K562 (cell line): ENCODE measurements at regions not wholly inside any gene's neighbourhood (a gene's known extent, or its start where the extent isn't known, plus 50 kb on each side); places are given as distances from the start of the nearest gene placed in this dataset.

Source experiments
- ATAC-seq: fragments of 200-7000 bp; cut with Tn5 transposase; 3 replicates; pipeline ENCODE4 v1.9.1; 2020; ENCODE audit warnings: moderate library complexity
- BruUV-seq: library from RNA; stranded (reverse); fragments of 400-500 nt; replicated peaks from 2 replicates; lab custom pipeline; 2021; lab: Mats Ljungman, UMichigan
- CTCF ChIA-PET: fragments of 300-600 bp; formaldehyde crosslinking; extraction: SDS; loops from one replicate; lab custom pipeline; 2021; ENCODE audit warnings: low intra/inter-chr PET ratio; lab: Yijun Ruan, JAX
- POLR2A ChIA-PET: fragments of 300-600, 350-650 bp; sonication (Branson Sonifier 250); formaldehyde crosslinking; extraction: SDS; loops from one replicate; lab custom pipeline; 2021; ENCODE audit warnings: antibody characterized with exemption, inconsistent platforms; lab: Yijun Ruan, JAX
- DNase-seq, 4 experiments: peaks; one replicate each; pipeline versions ENCODE4 v3.0.0 to v3.0.0-alpha.2; 2011 to 2018; ENCODE audit warnings: low spot score in 3 of 4, mixed read lengths in 3 of 4; ENCODE audit errors: extremely low read depth in 1 of 4
- FAIRE-seq: peaks from 2 replicates; lab custom pipeline; 2011; peaks lifted over from hg19 to GRCh38; lab: Jason Lieb, UNC
- H2AFZ ChIP-seq: 2 replicates; pipeline ENCODE4 v1.6.0; 2011; ENCODE audit warnings: low read depth, low read length, control low read depth, inconsistent platforms
- H3K27ac ChIP-seq: fragments of 200-600 bp; 3 replicates; pipeline ENCODE4 v1.8.0; 2011; ENCODE audit warnings: low read depth, mild to moderate bottlenecking, control low read depth, inconsistent platforms, low read length, moderate library complexity, mixed read lengths; ENCODE audit errors: extremely low read depth
- H3K27me3 ChIP-seq, 2 experiments: fragments of 300-600 bp in 1 of 2; 2 replicates in 1 of 2; 3 replicates in 1 of 2; pipeline versions ENCODE4 v1.6.0 to v1.8.0; 2011; ENCODE audit warnings: inconsistent platforms in 2 of 2, low read length in 2 of 2, mild to moderate bottlenecking in 1 of 2, mixed read lengths in 1 of 2, moderate library complexity in 1 of 2; ENCODE audit not compliant: control insufficient read depth in 2 of 2, insufficient read depth in 2 of 2
- H3K36me3 ChIP-seq: fragments of 300-600 bp; 3 replicates; pipeline ENCODE4 v1.8.0; 2011; ENCODE audit warnings: mild to moderate bottlenecking, low read length, inconsistent platforms; ENCODE audit not compliant: control insufficient read depth, insufficient read depth
- H3K4me1 ChIP-seq, 2 experiments: fragments of 200-600 bp in 1 of 2; replicated peaks in 1 of 2; 2 replicates in 1 of 2; 3 replicates in 1 of 2; pipeline versions ENCODE4 v1.5.1 to v1.8.0; 2011; ENCODE audit warnings: inconsistent platforms in 2 of 2, low read length in 2 of 2, mild to moderate bottlenecking in 1 of 2, mixed read lengths in 1 of 2, moderate library complexity in 1 of 2; ENCODE audit not compliant: control insufficient read depth in 2 of 2, insufficient read depth in 2 of 2
- H3K4me2 ChIP-seq: 2 replicates; pipeline ENCODE4 v1.6.1; 2011; ENCODE audit warnings: low read length, control low read depth, inconsistent platforms, mixed read lengths; ENCODE audit not compliant: insufficient read depth
- H3K4me3 ChIP-seq: fragments of 200-600 bp; sonication (generic), shearing (Covaris generic); 2 replicates; pipeline ENCODE4 v1.5.1; 2016; ENCODE audit warnings: control low read depth, inconsistent platforms
- H3K79me2 ChIP-seq: fragments of 200-600 bp; 3 replicates; pipeline ENCODE4 v1.8.0; 2011; ENCODE audit warnings: low read length, inconsistent platforms; ENCODE audit not compliant: control insufficient read depth, insufficient read depth
- H3K9ac ChIP-seq, 2 experiments: 2 replicates each; pipeline versions ENCODE4 v1.6.0 to v1.6.1; 2011; ENCODE audit warnings: low read depth in 2 of 2, low read length in 2 of 2, control low read depth in 1 of 2, inconsistent platforms in 1 of 2, mild to moderate bottlenecking in 1 of 2, mixed read lengths in 1 of 2; ENCODE audit not compliant: insufficient read depth in 1 of 2
- H3K9me1 ChIP-seq: one replicate; pipeline ENCODE4 v1.6.0; 2011; ENCODE audit warnings: inconsistent platforms, mild to moderate bottlenecking, low read length, moderate library complexity; ENCODE audit not compliant: control insufficient read depth, insufficient read depth
- H3K9me3 ChIP-seq: replicated peaks from 2 replicates; pipeline ENCODE4 v1.5.1; 2011; ENCODE audit warnings: low read depth, low read length, inconsistent platforms; ENCODE audit not compliant: control insufficient read depth, insufficient read depth
- H4K20me1 ChIP-seq: replicated peaks from 2 replicates; pipeline ENCODE4 v1.6.1; 2011; ENCODE audit warnings: low read length, inconsistent platforms, mixed read lengths; ENCODE audit not compliant: control insufficient read depth, insufficient read depth
- CEBPB ChIP-seq: fragments of 450-650 bp; IDR thresholded peaks from 2 replicates; pipeline ENCODE4 v1.6.1; 2016; ENCODE audit warnings: missing genetic modification characterization, missing compliant biosample characterization
- DPF2 ChIP-seq: fragments of 450-650 bp; IDR thresholded peaks from 2 replicates; pipeline ENCODE4 v1.6.1; 2016
- GATAD2B ChIP-seq: fragments of 450-650 bp; IDR thresholded peaks from 2 replicates; pipeline ENCODE4 v1.6.1; 2017; ENCODE audit warnings: mild to moderate bottlenecking, borderline replicate concordance
- HINFP ChIP-seq: fragments of 450-650 bp; conservative IDR thresholded peaks from 2 replicates; pipeline ENCODE4 v1.6.1; 2016; ENCODE audit warnings: missing genetic modification characterization, low read depth, mild to moderate bottlenecking, control low read depth, missing compliant biosample characterization
- MTA2 ChIP-seq: fragments of 450-650 bp; IDR thresholded peaks from 2 replicates; pipeline ENCODE4 v1.6.1; 2016; ENCODE audit warnings: low read depth
- NFYB ChIP-seq: IDR thresholded peaks from 2 replicates; pipeline ENCODE4 v1.6.1; 2011; ENCODE audit warnings: mild to moderate bottlenecking, moderate library complexity; ENCODE audit not compliant: insufficient read length; ENCODE audit errors: extremely low read depth
- RBM25 ChIP-seq: fragments of 200-400 bp; formaldehyde crosslinking; IDR thresholded peaks from 2 replicates; pipeline ENCODE4 v1.6.1; 2018; ENCODE audit warnings: low read length, low read depth, moderate library complexity; ENCODE audit not compliant: severe bottlenecking
- SAFB2 ChIP-seq: fragments of 200-400 bp; formaldehyde crosslinking; IDR thresholded peaks from 2 replicates; pipeline ENCODE4 v1.6.1; 2018; ENCODE audit warnings: borderline replicate concordance, low read length, low read depth, moderate library complexity; ENCODE audit not compliant: severe bottlenecking
- ZNF121 ChIP-seq: sonication (generic); formaldehyde crosslinking; conservative IDR thresholded peaks from 2 replicates; pipeline ENCODE4 v1.8.0; 2022; ENCODE audit warnings: missing genetic modification reagents
- ZNF277 ChIP-seq: fragments of 250-450 bp; sonication (Bioruptor Pico); IDR thresholded peaks from 2 replicates; pipeline ENCODE4 v1.8.0; 2022; ENCODE audit warnings: inconsistent platforms, mild to moderate bottlenecking, moderate library complexity, borderline replicate concordance
- ZNF507 ChIP-seq: conservative IDR thresholded peaks from 2 replicates; pipeline ENCODE4 v1.6.1; 2017; ENCODE audit warnings: missing genetic modification characterization, missing compliant biosample characterization
- in situ Hi-C: fragments of 300-500 bp; cut with MboI; formaldehyde crosslinking; loops from 4 replicates; pipeline ENCODE4 v1.15.0; 2018; ENCODE audit warnings: inconsistent platforms, mixed read lengths
- intact Hi-C: fragments of 100-400 bp; cut with micrococcal nuclease; formaldehyde crosslinking; loops from 2 replicates; pipeline ENCODE4 v1.14.2; 2022
- TF ChIP-seq, protein P1 (sequence below): fragments of 250-450 bp; sonication (Bioruptor Pico); IDR thresholded peaks from 2 replicates; pipeline ENCODE4 v1.4.0; 2020

- no peak for ATAC-seq
- H3K9me1 ChIP-seq, result no peaks in the 10 kb centered on the region
- no peaks in the 10 kb centered on the region for H3K79me2 ChIP-seq
- no peak for TF ChIP-seq DPF2
- no peak for TF ChIP-seq MTA2
- no peak for TF ChIP-seq ZNF277 (CRISPR knock-in tag)
- TF ChIP-seq ZNF507, result no peak
- TF ChIP-seq HINFP (tag), result no peak
- TF ChIP-seq ZNF121 (CRISPR knock-in tag), result no peak
- no peak for TF ChIP-seq RBM25
- no peak for TF ChIP-seq NFYB
- no peak for TF ChIP-seq CEBPB (tag)
- TF ChIP-seq, protein P1, sequence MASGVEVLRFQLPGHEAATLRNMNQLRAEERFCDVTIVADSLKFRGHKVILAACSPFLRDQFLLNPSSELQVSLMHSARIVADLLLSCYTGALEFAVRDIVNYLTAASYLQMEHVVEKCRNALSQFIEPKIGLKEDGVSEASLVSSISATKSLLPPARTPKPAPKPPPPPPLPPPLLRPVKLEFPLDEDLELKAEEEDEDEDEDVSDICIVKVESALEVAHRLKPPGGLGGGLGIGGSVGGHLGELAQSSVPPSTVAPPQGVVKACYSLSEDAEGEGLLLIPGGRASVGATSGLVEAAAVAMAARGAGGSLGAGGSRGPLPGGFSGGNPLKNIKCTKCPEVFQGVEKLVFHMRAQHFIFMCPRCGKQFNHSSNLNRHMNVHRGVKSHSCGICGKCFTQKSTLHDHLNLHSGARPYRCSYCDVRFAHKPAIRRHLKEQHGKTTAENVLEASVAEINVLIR (CRISPR knock-in tag), result no peak
- no peak for TF ChIP-seq SAFB2
- no peak for TF ChIP-seq GATAD2B
- no peak for DNase-seq
- no peaks in the 10 kb centered on the region for H3K9me3 ChIP-seq
- ChIA-PET CTCF (no interaction called here), POLR2A (no interaction called here)
- H3K27me3 ChIP-seq, result no peaks in the 10 kb centered on the region; a peak in 1 of 5 replicates
- no peaks in the 10 kb centered on the region for H3K4me1 ChIP-seq
- BruUV-seq, result no TSS peak
- no peak overlapping the region for H3K9ac ChIP-seq
- H3K4me2 ChIP-seq, result no peak overlapping the region
- in situ Hi-C loops, result no loop called here
- H4K20me1 ChIP-seq, result no peaks in the 10 kb centered on the region
- no peak overlapping the region for H3K27ac ChIP-seq
- H2AFZ ChIP-seq, result no peak overlapping the region
- no peak overlapping the region for H3K4me3 ChIP-seq
- intact Hi-C loops, result no loop called here
- FAIRE-seq, result no peak
- no peaks in the 10 kb centered on the region for H3K36me3 ChIP-seq
These were observed 135.5 kb downstream of the TNFSF18 start for GRCh38 chr1:172915271-172915670.
